8988T (cell line): ENCODE measurements at regions not wholly inside any gene's neighbourhood (a gene's known extent, or its start where the extent isn't known, plus 50 kb on each side); places are given as distances from the start of the nearest gene placed in this dataset.

Source experiments
- DNase-seq: peaks from one replicate; pipeline ENCODE4 v3.0.0; 2011

DNA sequence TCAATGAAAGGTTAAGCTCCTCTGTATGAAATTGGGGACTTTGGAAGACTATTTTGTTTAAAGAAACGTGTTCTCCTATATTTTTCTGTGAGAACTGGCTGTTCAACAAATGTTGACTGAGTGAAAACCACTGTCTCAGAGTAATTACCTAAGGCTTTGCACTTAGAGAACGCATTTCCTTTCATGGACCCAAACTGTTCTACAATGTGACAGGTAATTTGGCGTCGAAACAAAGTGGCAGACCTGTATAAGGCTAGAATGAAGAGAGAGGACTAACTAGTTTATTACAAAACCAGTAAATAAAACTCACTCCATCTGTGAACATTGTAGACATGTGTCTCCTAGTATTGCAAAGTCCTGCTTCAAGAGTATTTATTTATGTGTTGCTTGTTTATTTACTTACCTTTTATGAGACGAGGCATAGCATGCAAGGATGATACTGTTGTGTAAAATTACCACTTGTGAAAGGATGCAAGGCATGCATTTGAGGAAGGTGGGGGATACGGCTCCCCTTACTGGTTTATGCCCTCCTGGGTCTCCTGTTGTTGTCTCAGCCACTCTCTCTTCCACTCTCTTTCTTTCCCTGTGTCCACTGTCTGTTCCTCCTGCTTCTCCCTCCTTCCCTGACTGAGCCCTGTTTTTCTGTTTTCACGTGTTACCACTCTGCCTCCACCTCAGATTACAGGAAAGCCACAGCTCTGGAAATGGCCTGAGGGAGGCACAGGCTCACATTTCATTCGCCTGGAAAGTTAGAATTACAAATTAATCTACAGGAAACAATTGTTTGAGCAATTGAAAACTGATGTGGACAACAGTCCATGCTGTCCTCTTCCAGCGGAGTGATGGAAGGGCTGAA is 444.0 kb upstream of the ZNF608 start:
- DNase-seq: no peak

DNA sequence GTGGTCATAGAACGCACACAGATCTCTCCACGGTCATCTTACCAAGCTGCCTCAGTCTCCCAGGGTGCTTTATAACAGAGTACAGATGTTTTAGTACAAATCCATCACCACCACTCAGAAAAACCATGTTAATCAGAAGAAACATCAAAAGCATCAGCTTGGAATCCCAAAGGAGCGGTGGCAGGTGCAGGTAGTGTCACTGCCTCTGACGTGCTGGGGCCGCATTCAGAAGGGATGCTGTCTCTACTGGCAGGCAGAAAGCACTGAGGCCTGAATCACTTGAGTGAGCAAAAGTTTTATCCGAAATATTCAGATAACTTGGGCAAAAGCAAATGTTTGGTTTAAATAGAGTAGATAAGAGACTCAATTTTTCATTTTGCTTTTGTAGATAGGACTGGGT is 448.4 kb upstream of the ZNF608 start:
- DNase-seq: no peak

DNA sequence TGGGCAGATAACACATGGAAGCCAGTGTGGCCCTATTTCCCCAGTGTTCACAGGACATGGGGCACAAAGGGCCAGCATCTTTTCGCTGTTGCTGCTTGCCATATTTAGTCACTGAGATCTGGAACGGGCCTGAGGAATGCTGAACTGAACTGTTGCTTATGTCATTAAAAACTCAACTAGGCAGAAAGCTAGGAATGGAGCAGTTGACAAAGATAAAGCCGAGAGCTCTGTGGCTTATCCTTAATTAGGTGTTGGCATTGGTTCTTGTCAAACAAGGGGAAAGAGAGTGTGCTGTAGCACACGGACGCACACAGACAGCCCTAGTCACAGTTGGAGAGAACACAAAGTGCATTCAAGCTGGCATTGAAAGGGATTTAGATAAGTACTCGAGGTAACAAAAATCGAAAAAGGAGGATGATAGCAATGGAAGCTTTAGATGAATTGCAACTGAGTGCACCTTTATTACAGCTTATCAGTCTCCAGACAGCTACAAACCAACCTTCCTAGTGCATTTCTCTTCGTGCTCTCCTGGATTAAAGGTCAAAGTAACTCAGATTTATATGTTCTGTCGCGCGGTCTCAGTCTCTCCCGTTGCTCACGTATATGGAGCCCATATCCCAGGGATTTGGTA is 450.2 kb upstream of the ZNF608 start:
- no peak for DNase-seq

DNA sequence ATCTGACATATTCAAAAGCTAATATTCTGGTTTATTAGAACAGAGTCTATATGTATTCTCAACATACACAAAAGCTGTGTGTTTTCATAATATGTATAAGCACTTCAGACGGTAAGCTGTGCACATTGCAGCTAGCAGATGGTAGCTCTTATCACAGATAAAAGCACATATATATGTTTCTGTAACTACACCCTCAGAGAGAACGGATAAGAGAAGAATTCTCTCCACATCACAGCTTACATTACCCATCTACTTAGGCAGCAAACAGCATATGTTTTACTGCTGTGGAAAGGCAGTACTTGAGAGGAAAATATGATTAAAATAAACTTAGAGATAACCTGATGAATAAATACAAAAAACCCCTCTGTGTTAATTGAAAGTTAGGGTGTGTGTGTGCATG is 450.9 kb upstream of the ZNF608 start:
- DNase-seq: no peak

DNA sequence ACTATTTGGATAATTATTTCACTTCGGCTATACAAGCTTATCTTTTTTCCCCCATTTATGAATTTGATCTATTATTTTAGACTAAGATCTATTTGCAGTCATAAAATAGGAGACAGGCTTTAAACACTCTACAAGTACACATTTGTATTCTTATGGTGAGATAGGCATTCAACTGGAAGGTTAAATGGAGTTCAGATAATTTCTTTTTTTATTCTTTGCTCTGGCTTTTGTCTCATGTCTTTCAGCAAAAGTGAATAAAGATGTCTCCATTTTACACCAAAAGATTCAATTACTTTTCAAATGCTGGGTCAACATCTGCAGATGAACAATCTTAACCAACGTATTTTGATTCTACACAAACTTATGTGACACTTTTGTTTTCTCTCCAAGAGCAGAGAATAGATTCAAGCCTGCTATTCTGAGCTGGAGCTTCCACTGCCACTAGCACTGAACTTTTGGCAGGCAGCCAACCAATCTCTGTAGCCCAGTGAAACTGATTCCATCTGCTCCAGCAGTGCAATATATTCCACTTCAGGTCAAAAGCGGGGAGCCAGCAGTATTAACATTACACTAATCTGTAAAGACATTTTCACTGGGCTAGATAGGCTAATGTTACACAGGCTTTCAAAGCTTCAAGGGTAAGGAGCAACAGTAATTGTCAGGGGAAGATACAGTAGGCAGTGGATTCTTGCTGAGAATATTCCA is 452.0 kb upstream of the ZNF608 start:
- DNase-seq: no peak

DNA sequence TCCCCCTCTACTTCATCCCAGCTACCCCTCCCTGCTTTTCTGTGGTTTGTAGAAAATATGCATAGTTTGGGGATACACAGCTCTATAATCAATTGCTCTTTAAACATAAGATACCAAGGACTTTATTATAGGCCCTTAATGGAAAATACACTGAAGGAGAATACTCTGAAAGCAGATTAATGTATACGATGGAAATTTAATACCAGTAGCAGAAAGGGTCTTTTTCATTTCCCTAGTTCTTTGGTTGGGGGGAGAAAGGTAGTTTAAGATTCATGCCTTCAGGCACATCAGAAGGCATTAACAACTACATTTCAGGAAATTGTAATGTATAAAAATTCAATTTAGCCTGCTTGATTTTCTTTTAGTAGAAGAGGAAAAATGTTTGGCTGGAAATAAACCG is 452.9 kb upstream of the ZNF608 start:
- DNase-seq: no peak

DNA sequence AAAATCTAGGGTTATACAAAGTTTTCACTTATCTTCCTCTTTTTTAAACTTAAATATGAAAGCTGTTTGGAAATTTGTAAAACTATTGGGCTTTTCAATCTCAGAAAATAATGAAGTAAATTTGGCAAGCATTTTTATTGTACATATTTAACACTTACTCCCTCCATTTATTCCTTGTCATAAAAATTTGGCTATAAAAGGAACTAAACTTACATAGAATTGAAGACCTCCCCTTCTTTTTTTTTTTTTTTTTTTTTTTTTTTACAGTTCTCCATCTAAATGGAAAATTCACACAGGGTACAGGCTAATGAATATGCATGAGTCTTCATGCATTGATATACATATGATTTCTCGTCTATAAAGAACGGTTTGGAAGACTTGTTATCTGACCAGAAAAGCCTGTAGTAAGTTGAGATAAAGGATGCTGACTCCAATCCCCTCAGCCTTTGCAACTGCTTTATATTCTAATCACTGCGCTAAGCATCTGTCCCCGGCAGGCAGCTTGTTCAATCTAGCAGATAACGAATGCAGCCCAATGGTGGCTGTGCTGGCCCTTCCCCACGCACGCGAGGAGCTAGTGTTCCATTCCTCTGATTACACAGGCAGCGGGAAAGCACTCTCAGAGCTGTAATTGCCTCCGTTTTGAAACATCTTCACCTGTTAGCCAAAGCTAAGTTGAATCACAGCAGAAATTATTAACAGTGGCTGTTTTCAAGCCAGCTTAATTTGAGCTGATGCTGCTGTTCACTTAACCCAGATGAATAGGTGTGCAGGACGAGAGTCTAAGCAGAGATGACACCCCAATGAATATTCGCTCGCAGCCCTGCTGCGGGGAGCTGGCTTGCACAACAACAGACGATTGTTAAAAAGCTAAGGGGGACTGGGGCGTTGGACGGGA is 453.8 kb upstream of the ZNF608 start:
- DNase-seq: no peak

DNA sequence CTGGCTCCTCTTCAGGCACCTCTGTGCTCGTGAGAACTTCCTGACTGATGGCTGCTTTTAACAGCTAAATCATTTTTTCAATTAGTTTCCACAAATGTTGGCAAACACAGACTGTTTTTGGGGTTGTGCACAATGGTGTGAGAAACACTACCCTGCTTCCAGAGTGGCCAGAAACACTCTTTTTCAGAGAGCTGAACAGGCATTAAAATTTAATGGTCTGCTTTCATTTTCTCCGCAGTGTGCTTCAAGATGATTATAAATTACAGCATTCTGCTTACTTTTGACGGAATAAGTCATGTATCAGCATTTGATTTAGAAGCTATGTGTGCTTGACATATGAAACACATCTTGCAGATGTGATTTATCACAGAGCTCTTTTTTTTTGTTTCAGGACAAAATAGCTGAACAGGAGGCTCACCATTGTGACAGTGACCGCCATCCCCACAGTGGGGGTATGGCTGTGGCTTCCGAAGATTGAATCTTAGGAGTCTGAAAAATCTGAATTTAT is 454.5 kb upstream of the ZNF608 start:
- DNase-seq: no peak

DNA sequence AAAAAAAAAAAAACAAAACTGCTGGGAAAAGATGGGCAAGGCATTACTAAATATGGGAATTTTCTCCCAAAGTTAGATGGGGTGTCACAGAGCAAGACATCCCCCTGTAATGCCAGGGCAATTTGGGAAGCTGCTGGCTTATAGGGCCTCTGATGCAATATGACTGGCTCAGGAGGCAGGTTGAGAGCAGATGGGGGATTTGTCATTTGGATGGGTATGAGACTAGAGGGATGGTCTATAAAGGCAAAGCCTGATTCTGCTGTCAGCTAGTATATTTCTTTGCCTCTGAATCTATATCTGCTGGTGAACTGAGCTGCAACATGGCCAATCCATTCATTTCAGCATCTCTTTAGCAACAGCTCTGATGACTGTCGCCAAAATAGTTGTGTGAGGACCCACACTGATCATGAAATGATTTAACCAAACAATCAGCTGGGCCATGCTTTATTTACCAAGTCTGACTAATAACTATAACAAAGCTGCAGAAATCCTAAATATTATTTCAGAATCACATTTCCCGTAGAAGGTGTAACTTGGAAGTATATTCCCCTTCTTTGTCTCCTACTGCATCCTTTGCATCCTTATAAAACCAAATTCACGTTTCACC is 455.1 kb upstream of the ZNF608 start:
- no peak for DNase-seq

DNA sequence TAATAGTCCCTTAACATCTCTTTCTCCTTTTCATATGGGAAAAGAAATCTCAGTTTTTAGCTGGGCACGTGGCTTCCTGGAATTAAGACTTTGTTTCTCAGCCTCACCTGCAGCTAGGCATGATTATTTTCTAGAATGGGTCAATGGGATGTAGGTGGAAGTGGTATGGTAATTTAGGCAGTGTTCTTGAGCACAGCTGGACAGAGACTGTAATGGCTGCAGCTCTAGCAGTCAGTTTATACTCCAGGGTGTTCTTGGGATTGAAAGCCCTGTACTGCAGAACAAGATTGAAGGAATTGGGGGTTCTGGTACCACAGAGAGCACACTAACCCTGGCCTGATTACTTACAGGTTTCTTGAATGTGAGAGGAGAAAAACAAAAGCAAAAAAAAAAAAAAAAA is 455.9 kb upstream of the ZNF608 start:
- DNase-seq: no peak

DNA sequence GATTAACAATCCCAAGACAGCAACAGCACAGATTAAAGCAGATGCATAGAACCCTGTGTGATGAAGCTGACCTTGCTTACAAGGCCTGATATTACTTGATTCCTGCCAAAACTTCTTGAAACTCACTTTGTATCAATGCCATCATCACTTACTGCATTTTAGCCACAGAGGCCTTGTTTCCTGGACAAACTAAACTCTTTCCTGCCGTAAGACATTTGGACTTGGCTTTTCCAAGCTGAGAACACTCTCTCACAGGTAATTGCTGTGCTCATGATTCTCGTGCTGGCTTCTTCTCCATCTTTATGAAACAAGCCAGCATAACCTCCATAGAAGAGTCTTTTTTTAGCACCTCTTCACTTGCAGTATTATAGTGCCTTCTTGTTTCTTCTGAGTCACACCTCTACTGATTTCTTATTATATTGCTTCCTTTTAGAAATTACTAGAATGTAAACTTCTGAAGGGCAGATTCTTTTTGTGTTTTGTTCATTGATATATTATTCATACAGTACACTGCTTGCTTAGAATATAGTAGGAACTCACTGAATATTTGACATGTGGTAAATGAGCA is 456.5 kb upstream of the ZNF608 start:
- DNase-seq: no peak

DNA sequence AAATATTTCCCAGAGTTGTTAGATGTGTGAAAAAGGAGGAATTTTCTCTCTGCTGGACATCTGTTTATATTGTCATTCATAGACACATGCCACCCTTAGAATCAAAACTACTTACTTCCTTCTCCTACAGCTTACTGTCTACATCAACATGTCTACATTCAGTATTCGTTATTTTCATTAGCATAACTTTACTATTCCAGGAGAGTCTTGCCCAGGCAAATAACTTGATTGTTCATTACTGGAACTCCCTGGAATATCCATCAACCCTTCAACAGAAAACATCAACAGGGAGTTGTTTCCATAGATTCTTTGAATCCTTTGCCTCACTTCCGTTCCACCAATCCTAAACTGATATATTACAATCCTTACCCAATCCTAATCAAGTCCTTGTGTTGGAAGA is 457.5 kb upstream of the ZNF608 start:
- no peak for DNase-seq

DNA sequence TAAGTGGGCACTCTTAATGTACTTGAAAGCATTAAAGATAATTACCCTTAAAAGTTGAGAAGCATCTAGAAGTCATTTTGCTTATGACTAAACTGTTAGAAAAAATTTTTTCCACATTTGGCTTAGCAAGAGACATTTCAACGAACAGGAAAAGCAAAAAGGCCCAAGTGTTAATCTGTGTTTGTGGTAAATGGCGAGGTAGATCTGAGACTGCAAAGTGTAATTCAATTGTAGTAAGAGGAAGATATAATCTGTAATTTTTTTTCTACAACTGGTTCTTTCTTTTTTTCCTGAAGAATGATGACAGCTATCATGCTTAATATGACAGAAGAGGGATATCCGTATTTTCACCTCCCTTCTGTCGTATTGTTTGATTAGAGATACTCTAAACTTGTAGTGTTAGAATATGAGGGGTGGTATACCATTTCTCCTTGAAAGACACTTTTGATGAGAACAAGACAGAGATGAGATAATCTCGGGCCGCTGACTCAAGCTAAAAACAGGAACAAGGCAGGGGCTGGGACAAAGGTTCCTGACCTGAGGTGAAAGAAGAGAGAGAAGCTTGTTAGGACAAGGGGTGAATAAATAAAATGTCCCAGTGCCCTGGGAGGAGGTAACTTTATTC is 459.3 kb upstream of the ZNF608 start:
- no peak for DNase-seq

DNA sequence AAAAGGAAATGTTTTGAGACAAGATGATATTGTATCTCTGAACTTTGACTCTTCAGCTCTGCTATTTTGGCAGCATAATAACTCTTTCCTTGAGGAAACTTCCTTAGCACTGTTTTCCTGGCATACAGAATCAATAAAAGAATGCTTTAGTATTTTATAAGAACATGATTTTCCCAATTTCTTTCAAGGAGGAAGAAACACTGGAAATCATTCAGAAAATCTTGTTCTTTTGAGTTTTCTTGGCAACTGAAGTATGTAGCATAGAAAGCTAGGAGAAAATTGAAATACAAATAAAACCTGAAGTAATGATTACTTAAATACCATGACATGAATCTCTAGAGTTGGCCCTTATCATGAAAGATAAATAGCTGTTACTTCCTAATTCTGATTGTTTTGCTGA is 461.4 kb upstream of the ZNF608 start:
- no peak for DNase-seq

DNA sequence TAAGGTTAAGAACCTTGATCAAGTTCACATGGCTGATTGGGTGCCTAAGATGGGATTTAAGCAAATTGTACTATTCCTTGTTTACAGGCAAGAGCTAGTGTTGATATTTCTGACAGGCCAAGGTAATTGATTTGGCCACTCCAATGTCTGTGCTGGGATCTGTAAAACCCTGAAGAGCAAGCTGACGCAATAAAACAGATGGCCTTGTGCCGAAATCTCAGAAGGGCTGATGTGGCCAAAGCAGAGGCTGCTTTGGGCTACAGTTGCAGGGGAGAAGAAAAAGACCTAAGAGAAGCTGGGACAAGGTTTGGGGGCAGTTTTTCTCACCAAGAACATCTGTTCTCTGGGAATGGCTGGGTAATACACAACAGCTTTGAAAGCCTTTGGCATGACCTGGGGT is 463.2 kb upstream of the ZNF608 start:
- no peak for DNase-seq

DNA sequence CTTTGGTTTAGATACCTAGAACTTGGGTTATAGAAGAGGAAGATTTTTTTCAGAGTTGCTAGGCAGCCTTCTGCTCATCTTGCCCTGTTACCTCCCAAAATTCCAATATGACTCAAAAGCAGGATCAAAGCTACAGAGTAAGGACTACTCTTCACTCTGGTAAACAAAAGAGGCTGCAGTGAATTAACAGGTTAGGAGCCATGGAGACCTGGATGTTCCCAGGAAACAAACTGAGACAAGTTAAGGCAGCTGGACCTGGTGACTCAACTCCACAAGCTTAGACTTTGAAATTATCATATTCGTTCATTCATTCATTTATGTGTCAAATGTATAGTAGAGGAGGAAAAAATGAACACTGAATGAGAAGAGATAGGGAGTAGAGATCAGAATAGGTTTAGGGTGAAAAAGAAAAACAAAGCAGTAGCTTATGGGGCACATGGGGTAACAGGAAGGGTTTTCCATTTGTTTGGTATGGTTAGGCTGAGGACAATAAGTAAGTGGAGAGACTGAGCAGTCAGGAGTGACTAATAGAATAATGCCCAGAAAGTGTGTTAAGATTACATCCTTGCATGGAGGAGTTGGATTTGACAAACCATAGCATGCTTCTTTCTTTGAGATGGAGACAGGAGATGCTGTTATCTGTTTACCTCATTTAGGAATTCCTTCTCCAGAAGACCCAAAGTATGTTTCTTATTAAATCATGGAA is 464.0 kb upstream of the ZNF608 start:
- no peak for DNase-seq

DNA sequence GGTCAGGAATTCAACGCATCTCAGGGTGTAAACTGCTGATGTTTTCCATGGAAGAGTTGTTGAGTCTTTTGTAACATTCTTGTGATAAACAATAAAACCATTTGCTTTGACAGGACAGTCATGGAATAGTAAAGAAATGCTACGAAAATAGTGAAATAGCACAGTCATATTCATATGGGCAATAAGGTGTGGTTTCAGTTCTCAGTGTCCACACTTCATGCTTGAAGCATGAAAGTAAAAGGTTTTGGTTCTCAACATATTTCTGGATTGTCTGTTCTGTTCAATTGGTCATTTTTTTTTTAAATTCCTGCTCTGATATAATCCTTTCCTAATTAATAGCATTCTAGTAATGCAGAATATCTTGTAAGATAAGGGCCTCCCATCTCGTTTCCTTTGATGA is 467.6 kb upstream of the ZNF608 start:
- DNase-seq: no peak

DNA sequence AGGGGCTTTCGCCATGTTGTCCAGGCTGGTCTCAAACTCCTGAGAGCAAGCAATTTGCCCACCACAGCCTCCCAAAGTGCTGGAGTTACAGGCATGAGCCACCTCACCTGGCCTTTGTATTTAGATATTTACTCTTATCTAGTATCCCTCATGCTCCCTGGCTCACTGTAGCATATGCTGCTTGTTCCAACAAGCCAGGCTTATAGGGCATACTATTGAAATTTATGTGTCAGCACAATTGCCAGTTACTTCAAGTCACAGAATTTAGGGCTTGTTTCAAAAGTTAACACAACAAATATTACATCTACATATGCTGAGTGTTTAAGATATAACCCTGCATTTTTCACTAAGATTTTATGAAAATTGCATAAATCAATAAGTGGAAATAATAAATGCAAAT is 469.2 kb upstream of the ZNF608 start:
- no peak for DNase-seq

DNA sequence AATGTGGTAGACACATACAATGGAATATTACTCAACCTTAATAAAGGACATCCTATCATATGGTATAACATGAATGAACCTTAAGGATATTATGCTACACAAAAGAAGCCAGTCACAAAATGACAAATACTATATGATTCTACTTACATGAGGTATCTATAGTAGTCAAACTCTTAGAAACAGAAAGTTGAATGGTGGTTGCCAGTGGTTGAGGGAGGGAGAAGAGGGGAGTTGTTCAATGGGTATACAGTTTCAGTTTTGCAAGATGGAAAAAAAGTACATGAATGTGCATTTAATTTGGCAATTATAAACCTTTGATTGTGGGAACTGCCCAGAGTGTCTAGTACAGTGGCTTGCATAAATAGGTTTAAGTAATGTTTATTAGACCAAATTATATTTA is 473.3 kb upstream of the ZNF608 start:
- DNase-seq: no peak

DNA sequence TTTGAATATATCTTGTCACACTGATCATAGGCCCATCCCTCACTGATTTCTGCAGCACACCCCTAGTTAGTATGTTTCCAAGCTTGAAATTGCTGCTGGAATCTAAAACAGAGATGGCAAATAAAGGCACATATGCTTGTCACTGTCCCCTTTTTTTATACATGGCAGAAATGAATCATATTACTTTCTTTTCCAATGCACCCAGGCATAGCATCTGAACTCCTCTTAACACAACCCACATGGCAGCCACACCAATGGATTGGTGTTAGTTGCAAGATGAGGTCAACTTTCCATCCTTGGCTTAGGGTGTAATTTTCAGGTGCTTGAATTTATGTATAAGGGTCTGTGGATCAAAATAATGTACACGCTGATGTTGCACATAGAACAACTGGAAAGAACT is 473.8 kb upstream of the ZNF608 start:
- DNase-seq: no peak
